ENCODE measurements at regions not wholly inside any gene's neighbourhood (a gene's known extent, or its start where the extent isn't known, plus 50 kb on each side); places are given as distances from the start of the nearest gene placed in this dataset.

- peak overlapping the region; percentile 50 for H3K27ac Mint-ChIP-seq
- DNase-seq (ENCODE audit: low spot score) (no peak), ATAC-seq (no peak)
- ChIA-PET POLR2A (interaction anchor here (0.6 kb wide), 1 partner anchor 81 kb away, joined by 6 read pairs; no protein-coding TSS in a partner anchor), CTCF (interaction anchor here (0.6 kb wide), 1 partner anchor 321 kb away, joined by 3 read pairs; no protein-coding TSS in a partner anchor)
- no peaks in the 10 kb centered on the region for H3K27me3 Mint-ChIP-seq (ENCODE audit: low read depth)
- H3K4me3 Mint-ChIP-seq, result no peak overlapping the region
- no peaks in the 10 kb centered on the region for H3K9me3 Mint-ChIP-seq
- H3K4me1 Mint-ChIP-seq, result peaks cover 79% of the 10 kb centered on the region
- 0 out of 2 replicates have a peak, but pooled peaks have one; percentile 13 for TF ChIP-seq ZNF121 (CRISPR knock-in tag; IDR thresholded peaks at IDR 0.05)
- TF ChIP-seq PRDM15 (CRISPR knock-in tag; IDR thresholded peaks at IDR 0.05), result no peak
- no peaks in the 10 kb centered on the region for H3K36me3 Mint-ChIP-seq
Measured at GRCh38 chr6:14876778-14877613, 368.9 kb upstream of the JARID2 start.

- ChIA-PET CTCF (no interaction called here), POLR2A (interaction anchor here (0.6 kb wide), 1 partner anchor 80 kb away, joined by 6 read pairs; no protein-coding TSS in a partner anchor)
- Mint-ChIP-seq H3K36me3 (no peaks in the 10 kb centered on the region), H3K27ac (peak overlapping the region; percentile 6; the same call in 1 of the 2 replicates), H3K4me3 (no peak overlapping the region), H3K9me3 (no peaks in the 10 kb centered on the region), H3K4me1 (peaks cover 79% of the 10 kb centered on the region), H3K27me3 (ENCODE audit: low read depth) (no peaks in the 10 kb centered on the region)
- ATAC-seq, result peak; percentile 15; the same call in 1 of the 2 replicates
- no peak for DNase-seq (ENCODE audit: low spot score)
- TF ChIP-seq ATF1 (CRISPR knock-in tag; IDR thresholded peaks at IDR 0.05) (no peak), IRF1 (CRISPR knock-in tag; IDR thresholded peaks at IDR 0.05) (no peak), ZSCAN18 (CRISPR knock-in tag; IDR thresholded peaks at IDR 0.05) (no peak)
Measured at GRCh38 chr6:14877758-14878157, 368.1 kb upstream of the JARID2 start.

GRCh38 chr6:14880052-14880451 is 365.8 kb upstream of the JARID2 start:
- ChIA-PET CTCF (interaction anchor here (0.6 to 1.3 kb wide), 2 partner anchors 11 to 233 kb away, joined by 3 to 8 read pairs; no protein-coding TSS in a partner anchor), POLR2A (no interaction called here)
- H3K4me3 Mint-ChIP-seq, result no peak overlapping the region
- H3K27me3 Mint-ChIP-seq (ENCODE audit: low read depth), result no peaks in the 10 kb centered on the region
- DNase-seq (ENCODE audit: low spot score) (no peak), ATAC-seq (no peak)
- no peaks in the 10 kb centered on the region for H3K36me3 Mint-ChIP-seq
- no peaks in the 10 kb centered on the region for H3K9me3 Mint-ChIP-seq
- peak overlapping the region; percentile 91 for H3K27ac Mint-ChIP-seq
- H3K4me1 Mint-ChIP-seq, result peaks cover 83% of the 10 kb centered on the region
- no peak for TF ChIP-seq MLX (CRISPR knock-in tag; IDR thresholded peaks at IDR 0.05)
- no peak for TF ChIP-seq JUN (CRISPR knock-in tag; IDR thresholded peaks at IDR 0.05)
- no peak for TF ChIP-seq HMGA2 (CRISPR knock-in tag; IDR thresholded peaks at IDR 0.05)
- TF ChIP-seq GABPB1 (CRISPR knock-in tag; IDR thresholded peaks at IDR 0.05), result no peak
- TF ChIP-seq ZSCAN18 (CRISPR knock-in tag; IDR thresholded peaks at IDR 0.05), result no peak
- no peak for TF ChIP-seq ZNF281 (CRISPR knock-in tag; IDR thresholded peaks at IDR 0.05)
- TF ChIP-seq NFYB (CRISPR knock-in tag; conservative IDR thresholded peaks at IDR 0.05; ENCODE audit: low read depth), result no peak
- no peak for TF ChIP-seq ATF2 (CRISPR knock-in tag; IDR thresholded peaks at IDR 0.05; ENCODE audit: borderline replicate concordance, low read depth)
- no peak for TF ChIP-seq NR1H2 (CRISPR knock-in tag; IDR thresholded peaks at IDR 0.05)
- TF ChIP-seq IRF1 (CRISPR knock-in tag; IDR thresholded peaks at IDR 0.05), result no peak
- no peak for TF ChIP-seq OVOL2 (CRISPR knock-in tag; IDR thresholded peaks at IDR 0.05; ENCODE audit: borderline replicate concordance)
